Common myeloid progenitor, CD34-positive (primary cell): ENCODE measurements at regions not wholly inside any gene's neighbourhood (a gene's known extent, or its start where the extent isn't known, plus 50 kb on each side); places are given as distances from the start of the nearest gene placed in this dataset.

Source experiments
- CTCF ChIA-PET: fragments of 350-600 bp; sonication (Branson Sonifier 250); formaldehyde crosslinking; loops from one replicate; lab custom pipeline; 2021; ENCODE audit warnings: antibody characterized with exemption; lab: Charles Lee
- POLR2A ChIA-PET: fragments of 350-600 bp; sonication (Branson Sonifier 250); formaldehyde crosslinking; loops from one replicate; lab custom pipeline; 2021; ENCODE audit warnings: antibody characterized with exemption; lab: Charles Lee
- DNase-seq, 3 donors: peaks; one replicate each; pipeline versions ENCODE4 v3.0.0 to v3.0.0-alpha.2; 2013
- H3K27ac ChIP-seq, 2 experiments: 1 replicate in 1 of 2; 2 replicates in 1 of 2; pipeline ENCODE4 v1.7.0; 2013; ENCODE audit warnings: inconsistent platforms in 2 of 2, low read length in 2 of 2, mild to moderate bottlenecking in 2 of 2, low read depth in 1 of 2, moderate library complexity in 1 of 2; ENCODE audit not compliant: severe bottlenecking in 2 of 2, insufficient read depth in 1 of 2, poor library complexity in 1 of 2
- H3K27me3 ChIP-seq, 5 experiments: replicated peaks in 2 of 5; 1 replicate in 3 of 5; 2 replicates in 2 of 5; pipeline versions ENCODE4 v1.6.1 to v1.7.0; 2013; ENCODE audit warnings: low read length in 4 of 5, mild to moderate bottlenecking in 2 of 5, moderate library complexity in 2 of 5, inconsistent platforms in 1 of 5; ENCODE audit not compliant: insufficient read depth in 5 of 5, control insufficient read depth in 4 of 5
- H3K36me3 ChIP-seq, 4 experiments: 1 replicate in 2 of 4; 2 replicates in 2 of 4; pipeline versions ENCODE4 v1.6.1 to v1.7.0; 2013; ENCODE audit warnings: low read length in 3 of 4, control low read depth in 1 of 4, mild to moderate bottlenecking in 1 of 4; ENCODE audit not compliant: control insufficient read depth in 4 of 4, insufficient read depth in 4 of 4
- H3K4me1 ChIP-seq, 4 experiments: 1 replicate in 3 of 4; 2 replicates in 1 of 4; pipeline versions ENCODE4 v1.6.1 to v1.7.1; 2013; ENCODE audit warnings: low read length in 3 of 4, mild to moderate bottlenecking in 3 of 4, control low read depth in 1 of 4, inconsistent platforms in 1 of 4, moderate library complexity in 1 of 4; ENCODE audit not compliant: control insufficient read depth in 4 of 4, insufficient read depth in 4 of 4; ENCODE audit errors: control extremely low read depth in 1 of 4
- H3K4me3 ChIP-seq, 7 experiments: 1 replicate in 4 of 7; 2 replicates in 3 of 7; pipeline versions ENCODE4 v1.5.1 to v1.7.0; 2013; ENCODE audit warnings: mild to moderate bottlenecking in 7 of 7, low read length in 6 of 7, moderate library complexity in 6 of 7, inconsistent platforms in 2 of 7, low read depth in 2 of 7, control low read depth in 1 of 7; ENCODE audit not compliant: insufficient read depth in 4 of 7, control insufficient read depth in 1 of 7; ENCODE audit errors: extremely low read depth in 1 of 7
- H3K9me3 ChIP-seq, 5 experiments: 1 replicate in 4 of 5; 2 replicates in 1 of 5; pipeline versions ENCODE4 v1.6.1 to v1.7.1; 2013; ENCODE audit warnings: low read length in 4 of 5, mild to moderate bottlenecking in 2 of 5, inconsistent platforms in 1 of 5, low read depth in 1 of 5, moderate library complexity in 1 of 5; ENCODE audit not compliant: control insufficient read depth in 4 of 5, insufficient read depth in 2 of 5; ENCODE audit errors: control extremely low read depth in 1 of 5
- WGBS: methylation state at CpG from one replicate; pipeline ENCODE4 v1.1.5; 2013; ENCODE audit not compliant: insufficient coverage; 5-methylcytosine and 5-hydroxymethylcytosine counted together

GRCh38 chr15:25565470-25566264, 126.8 kb upstream of the UBE3A start:
- peaks cover 0 to 1% (median 0%) of the 10 kb centered on the region in 5 experiments for H3K27me3 ChIP-seq
- CTCF ChIA-PET = no interaction called here
- H3K27ac ChIP-seq = no peak overlapping the region
- H3K4me1 ChIP-seq = no peaks in the 10 kb centered on the region
- H3K4me3 ChIP-seq = no peak overlapping the region
- POLR2A ChIA-PET = no interaction called here
- no peaks in the 10 kb centered on the region for H3K36me3 ChIP-seq
- no peak for DNase-seq
- 79% methylated on average over 8 of the region's 14 CpGs for WGBS
- H3K9me3 ChIP-seq = peaks cover 0 to 2% (median 0%) of the 10 kb centered on the region in 5 experiments

- Histone ChIP-seq H3K36me3 (no peaks in the 10 kb centered on the region), H3K27ac (no peak overlapping the region), H3K4me3 (no peak overlapping the region), H3K4me1 (no peaks in the 10 kb centered on the region), H3K27me3 (peaks cover 0 to 1% (median 0%) of the 10 kb centered on the region in 5 experiments), H3K9me3 (peaks cover 0 to 2% (median 0%) of the 10 kb centered on the region in 5 experiments)
- WGBS = 100% methylated on average over 1 of the region's 4 CpGs
- ChIA-PET CTCF (no interaction called here), POLR2A (no interaction called here)
- no peak for DNase-seq
Observed at GRCh38 chr15:25563596-25563995, 124.8 kb upstream of the UBE3A start.

GRCh38 chr15:25557926-25558325, 119.1 kb upstream of the UBE3A start:
- Histone ChIP-seq H3K36me3 (no peaks in the 10 kb centered on the region), H3K9me3 (peaks cover 0 to 2% (median 0%) of the 10 kb centered on the region in 5 experiments), H3K4me1 (no peaks in the 10 kb centered on the region), H3K4me3 (no peak overlapping the region), H3K27me3 (peaks cover 0 to 3% (median 0%) of the 10 kb centered on the region in 5 experiments), H3K27ac (no peak overlapping the region)
- POLR2A ChIA-PET = no interaction called here
- 97% methylated on average over 5 of the region's 5 CpGs for WGBS
- CTCF ChIA-PET = no interaction called here
- no peak for DNase-seq

GRCh38 chr15:25556136-25556535, 117.3 kb upstream of the UBE3A start:
- Histone ChIP-seq H3K36me3 (no peaks in the 10 kb centered on the region), H3K27me3 (peaks cover 0 to 2% (median 0%) of the 10 kb centered on the region in 5 experiments), H3K4me3 (no peak overlapping the region), H3K27ac (no peak overlapping the region), H3K9me3 (peaks cover 0 to 2% (median 0%) of the 10 kb centered on the region in 5 experiments), H3K4me1 (no peaks in the 10 kb centered on the region)
- ChIA-PET CTCF (no interaction called here), POLR2A (no interaction called here)
- no peak for DNase-seq

- CTCF ChIA-PET = no interaction called here
- Histone ChIP-seq H3K4me1 (no peaks in the 10 kb centered on the region), H3K27ac (no peak overlapping the region), H3K4me3 (no peak overlapping the region), H3K36me3 (no peaks in the 10 kb centered on the region), H3K27me3 (peaks cover 0 to 2% (median 0%) of the 10 kb centered on the region in 5 experiments), H3K9me3 (peaks cover 0 to 2% (median 0%) of the 10 kb centered on the region in 5 experiments)
- POLR2A ChIA-PET = no interaction called here
- no peak for DNase-seq
- 97% methylated on average over 8 of the region's 10 CpGs for WGBS
Observed at GRCh38 chr15:25554640-25555039, 115.8 kb upstream of the UBE3A start.

- Histone ChIP-seq H3K4me3 (no peak overlapping the region), H3K27me3 (no peaks in the 10 kb centered on the region), H3K27ac (no peak overlapping the region), H3K4me1 (no peaks in the 10 kb centered on the region), H3K9me3 (no peaks in the 10 kb centered on the region), H3K36me3 (no peaks in the 10 kb centered on the region)
- DNase-seq = no peak
- ChIA-PET CTCF (no interaction called here), POLR2A (no interaction called here)
- whole genome bisulfite sequencing = 100% methylated on average over 2 of the region's 3 CpGs
Observed at GRCh38 chr15:25548600-25548999, 109.8 kb upstream of the UBE3A start.

GRCh38 chr15:25545889-25546288, 107.1 kb upstream of the UBE3A start:
- Histone ChIP-seq H3K36me3 (no peaks in the 10 kb centered on the region), H3K4me3 (no peak overlapping the region), H3K9me3 (peaks cover 0 to 2% (median 0%) of the 10 kb centered on the region in 5 experiments), H3K4me1 (no peaks in the 10 kb centered on the region), H3K27ac (no peak overlapping the region), H3K27me3 (no peaks in the 10 kb centered on the region)
- 75% methylated on average over 1 of the region's 3 CpGs for WGBS
- ChIA-PET POLR2A (no interaction called here), CTCF (no interaction called here)
- no peak for DNase-seq
